DND-41 (cell line): ENCODE measurements at regions not wholly inside any gene's neighbourhood (a gene's known extent, or its start where the extent isn't known, plus 50 kb on each side); places are given as distances from the start of the nearest gene placed in this dataset.

ENCODE experiments used
- CTCF ChIP-seq: IDR thresholded peaks from 2 replicates; pipeline ENCODE4 v1.5.1; 2012; ENCODE audit warnings: borderline replicate concordance, low read length, moderate library complexity, mild to moderate bottlenecking; ENCODE audit not compliant: poor library complexity, severe bottlenecking; ENCODE audit errors: extremely low read depth
- EZH2 ChIP-seq: IDR thresholded peaks from 3 replicates; pipeline ENCODE4 v1.6.1; 2012; ENCODE audit warnings: borderline replicate concordance, low read depth, mild to moderate bottlenecking, moderate library complexity, low read length, inconsistent platforms; ENCODE audit not compliant: severe bottlenecking

DNA sequence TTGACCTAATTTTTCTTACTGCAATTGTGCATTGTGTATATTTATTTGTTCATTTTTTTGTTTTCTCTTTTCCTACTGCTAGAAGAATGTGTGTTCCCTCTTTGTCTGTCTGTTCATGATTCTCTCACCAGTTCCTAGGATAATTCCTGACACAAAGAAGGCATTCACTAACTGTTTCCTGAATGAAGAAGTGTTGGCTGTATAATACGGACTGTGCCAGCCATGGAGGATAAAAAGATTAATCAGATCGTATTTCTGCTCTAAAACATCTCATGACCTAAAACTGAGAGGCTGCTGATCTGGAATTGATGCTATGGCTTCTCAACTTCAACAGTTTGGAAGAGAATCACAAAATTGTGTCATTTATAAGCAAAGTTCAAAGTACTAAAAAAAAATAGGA is 563.1 kb upstream of the FRG1 start:
- TF ChIP-seq CTCF = no peak
- no peak for TF ChIP-seq EZH2
